Endothelial cell of umbilical vein (primary cell): ENCODE measurements at regions not wholly inside any gene's neighbourhood (a gene's known extent, or its start where the extent isn't known, plus 50 kb on each side); places are given as distances from the start of the nearest gene placed in this dataset.
"Not testable (repeated sequence)": the region's sequence is repeated elsewhere in the genome, so short reads cannot be mapped to it uniquely, and the experiment has no call there.

Experiments
- BruUV-seq: library from RNA; stranded (reverse); fragments of 400-500 nt; replicated peaks from 2 replicates; lab custom pipeline; 2021; lab: Mats Ljungman, UMichigan
- CTCF ChIA-PET: fragments of 300-600, 350-600 bp; sonication (Branson Sonifier 250); formaldehyde crosslinking; loops from one replicate; lab custom pipeline; 2021; ENCODE audit warnings: antibody characterized with exemption, inconsistent platforms; lab: Charles Lee
- POLR2A ChIA-PET: fragments of 300-600, 350-600 bp; sonication (Branson Sonifier 250); formaldehyde crosslinking; loops from one replicate; lab custom pipeline; 2021; ENCODE audit warnings: antibody characterized with exemption, inconsistent platforms; lab: Charles Lee
- DNase-seq: peaks from one replicate; pipeline ENCODE4 v3.0.0-alpha.2; 2011; ENCODE audit warnings: low read depth, low spot score
- FAIRE-seq: peaks from 2 replicates; lab custom pipeline; 2011; peaks lifted over from hg19 to GRCh38; lab: Jason Lieb, UNC
- H2AFZ ChIP-seq: 2 replicates; pipeline ENCODE4 v1.6.0; 2012; ENCODE audit warnings: low read depth, low read length, control low read depth, inconsistent platforms
- H3K27ac ChIP-seq: 2 replicates; pipeline ENCODE4 v1.5.1; 2011; ENCODE audit warnings: low read depth, mild to moderate bottlenecking, control low read depth, low read length, moderate library complexity; ENCODE audit not compliant: insufficient read depth
- H3K27me3 ChIP-seq, 2 experiments: 2 replicates each; pipeline versions ENCODE4 v1.6.0 to v1.6.1; 2011; ENCODE audit warnings: low read length in 2 of 2, mixed read lengths in 1 of 2; ENCODE audit not compliant: control insufficient read depth in 2 of 2, insufficient read depth in 2 of 2
- H3K36me3 ChIP-seq, 2 experiments: 2 replicates in 1 of 2; 3 replicates in 1 of 2; pipeline ENCODE4 v1.5.1; 2011; ENCODE audit warnings: low read length in 2 of 2, mild to moderate bottlenecking in 1 of 2, moderate library complexity in 1 of 2; ENCODE audit not compliant: control insufficient read depth in 2 of 2, insufficient read depth in 2 of 2; ENCODE audit errors: extremely low read depth in 1 of 2
- H3K4me1 ChIP-seq: 3 replicates; pipeline ENCODE4 v1.5.1; 2011; ENCODE audit warnings: mild to moderate bottlenecking, low read length; ENCODE audit not compliant: control insufficient read depth, insufficient read depth; ENCODE audit errors: extremely low read depth
- H3K4me2 ChIP-seq: 2 replicates; pipeline ENCODE4 v1.6.1; 2011; ENCODE audit warnings: low read length, control low read depth, mixed read lengths; ENCODE audit not compliant: insufficient read depth
- H3K4me3 ChIP-seq, 3 experiments: fragments of 200-600 bp in 1 of 3; sonication (generic), shearing (Covaris generic) in 1 of 3; replicated peaks in 1 of 3; 2 replicates each; pipeline ENCODE4 v1.5.1; 2011 to 2016; ENCODE audit warnings: control low read depth in 3 of 3, low read length in 3 of 3, mild to moderate bottlenecking in 2 of 3, inconsistent platforms in 1 of 3, low read depth in 1 of 3, moderate library complexity in 1 of 3; ENCODE audit not compliant: insufficient read depth in 1 of 3
- H3K79me2 ChIP-seq: 2 replicates; pipeline ENCODE4 v1.6.0; 2012; ENCODE audit warnings: low read length, inconsistent platforms; ENCODE audit not compliant: control insufficient read depth, insufficient read depth
- H3K9ac ChIP-seq: replicated peaks from 2 replicates; pipeline ENCODE3; 2011; ENCODE audit warnings: low read length, control low read depth; ENCODE audit not compliant: insufficient read depth; ENCODE audit errors: extremely low read depth
- H3K9me1 ChIP-seq: replicated peaks from 3 replicates; pipeline ENCODE4 v1.6.0; 2011; ENCODE audit warnings: mild to moderate bottlenecking, low read length; ENCODE audit not compliant: control insufficient read depth, insufficient read depth; ENCODE audit errors: extremely low read depth
- H3K9me3 ChIP-seq: replicated peaks from 2 replicates; pipeline ENCODE4 v1.5.1; 2012; ENCODE audit warnings: low read length, inconsistent platforms; ENCODE audit not compliant: control insufficient read depth, insufficient read depth
- H4K20me1 ChIP-seq: replicated peaks from 2 replicates; pipeline ENCODE3; 2011; ENCODE audit warnings: mild to moderate bottlenecking, low read length; ENCODE audit not compliant: control insufficient read depth, insufficient read depth; ENCODE audit errors: extremely low read depth
- EZH2 ChIP-seq: IDR thresholded peaks from 2 replicates; pipeline ENCODE4 v1.6.1; 2012; ENCODE audit warnings: borderline replicate concordance, low read depth, mild to moderate bottlenecking, moderate library complexity, low read length, inconsistent platforms; ENCODE audit not compliant: severe bottlenecking
- FOS ChIP-seq: IDR thresholded peaks from 2 replicates; pipeline ENCODE4 v1.6.1; 2011; ENCODE audit warnings: mild to moderate bottlenecking, low read length, moderate library complexity, borderline replicate concordance; ENCODE audit not compliant: insufficient read depth
- GATA2 ChIP-seq: IDR thresholded peaks from 2 replicates; pipeline ENCODE4 v1.7.0; 2011; ENCODE audit warnings: low read depth, mild to moderate bottlenecking, moderate library complexity, mixed read lengths, low read length; ENCODE audit not compliant: insufficient read length, insufficient read depth
- JUN ChIP-seq: IDR thresholded peaks from 2 replicates; pipeline ENCODE4 v1.6.1; 2011; ENCODE audit warnings: borderline replicate concordance, low read depth; ENCODE audit not compliant: insufficient read length, insufficient read depth
- MYC ChIP-seq: IDR thresholded peaks from one replicate; pipeline ENCODE4 v1.6.1; 2011; ENCODE audit warnings: mild to moderate bottlenecking, low read depth, low read length
- POLR2A ChIP-seq: IDR thresholded peaks from 2 replicates; pipeline ENCODE4 v1.6.1; 2012; ENCODE audit warnings: low read depth, mild to moderate bottlenecking, control low read depth, low read length
- POLR2AphosphoS5 ChIP-seq: IDR thresholded peaks from 2 replicates; pipeline ENCODE4 v1.6.1; 2012; ENCODE audit warnings: low read depth, mild to moderate bottlenecking, control low read depth, low read length, moderate library complexity; ENCODE audit not compliant: insufficient read depth
- dilution Hi-C: fragments of 300-500 bp; cut with MboI; formaldehyde crosslinking; loops from one replicate; pipeline ENCODE4 v1.15.0; 2019; ENCODE audit warnings: low sequenced_read_pairs; ENCODE audit not compliant: extremely low pct_ligation_motif_present
- intact Hi-C: fragments of 100-400 bp; cut with micrococcal nuclease; formaldehyde crosslinking; loops from one replicate; pipeline ENCODE4 v1.10.0; 2022
- TF ChIP-seq, protein P1 (sequence below): IDR thresholded peaks from 2 replicates; pipeline ENCODE4 v1.6.1; 2011; ENCODE audit not compliant: insufficient read depth, insufficient read length
- TF ChIP-seq, protein P2 (sequence below), 2 donors: IDR thresholded peaks; 1 replicate in 1 of 2; 2 replicates in 1 of 2; pipeline ENCODE4 v1.5.1; 2011; ENCODE audit warnings: low read length in 2 of 2, mild to moderate bottlenecking in 2 of 2, moderate library complexity in 2 of 2, control low read depth in 1 of 2, inconsistent platforms in 1 of 2, low read depth in 1 of 2; ENCODE audit not compliant: insufficient read depth in 1 of 2; ENCODE audit errors: extremely low read depth in 1 of 2

DNA sequence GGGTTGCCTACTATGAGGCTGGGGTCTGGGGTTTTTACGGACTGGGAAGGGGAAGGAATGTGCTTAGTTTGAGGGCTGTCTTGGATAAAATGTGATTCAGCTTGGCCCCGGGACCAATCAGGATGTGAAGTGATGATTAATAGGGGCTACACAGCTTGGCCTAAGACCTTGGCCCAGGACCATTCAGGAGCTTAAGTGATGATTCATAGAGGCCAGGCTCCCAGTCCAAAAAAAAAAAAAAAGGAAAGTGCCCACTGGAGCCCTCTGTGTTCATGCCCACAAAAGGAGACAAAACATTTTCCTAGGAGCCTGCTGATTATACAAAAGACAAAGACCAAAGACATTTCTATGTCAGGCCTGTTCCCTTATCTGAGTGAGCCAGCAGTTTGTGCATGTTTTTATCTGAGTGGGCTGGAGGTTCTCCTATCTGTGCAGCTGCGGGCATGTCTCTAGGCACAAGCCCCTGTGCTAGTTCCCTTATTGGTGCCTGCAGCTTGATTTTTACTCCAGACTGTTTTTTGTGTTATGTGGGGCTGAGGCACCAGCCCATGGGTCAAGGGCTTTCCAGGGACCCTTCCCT is 898.2 kb upstream of the GOT2 start:
- Histone ChIP-seq H3K9me1 (no peaks in the 10 kb centered on the region), H3K9me3 (no peaks in the 10 kb centered on the region), H3K4me3 (no peak overlapping the region), H3K4me1 (peaks cover 50% of the 10 kb centered on the region), H3K36me3 (no peaks in the 10 kb centered on the region), H3K79me2 (no peaks in the 10 kb centered on the region), H3K27ac (peak overlapping the region; percentile 38), H2AFZ (no peak overlapping the region), H3K9ac (no peak overlapping the region), H4K20me1 (no peaks in the 10 kb centered on the region), H3K4me2 (peak overlapping the region; percentile 22), H3K27me3 (no peaks in the 10 kb centered on the region)
- dilution Hi-C loops (no loop called here), intact Hi-C loops (loop anchor here (10.0 kb wide), 1 partner anchor 568 kb away; no protein-coding TSS in a partner anchor)
- FAIRE-seq (peak; percentile 76), DNase-seq (peak; percentile 81)
- no TSS peak for BruUV-seq
- POLR2A ChIA-PET = no interaction called here
- CTCF ChIA-PET = interaction anchor here (0.9 to 1.0 kb wide), 2 partner anchors 9 to 154 kb away, joined by 3 read pairs; no protein-coding TSS in a partner anchor
- TF ChIP-seq POLR2AphosphoS5 = peak; percentile 89
- TF ChIP-seq GATA2 = peak; percentile 73
- TF ChIP-seq, protein P1, sequence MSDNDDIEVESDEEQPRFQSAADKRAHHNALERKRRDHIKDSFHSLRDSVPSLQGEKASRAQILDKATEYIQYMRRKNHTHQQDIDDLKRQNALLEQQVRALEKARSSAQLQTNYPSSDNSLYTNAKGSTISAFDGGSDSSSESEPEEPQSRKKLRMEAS = no peak
- TF ChIP-seq POLR2A = peak; percentile 40
- peak; percentile 38 for TF ChIP-seq JUN
- no peak for TF ChIP-seq MYC
- TF ChIP-seq EZH2 = no peak
- TF ChIP-seq, protein P2, sequence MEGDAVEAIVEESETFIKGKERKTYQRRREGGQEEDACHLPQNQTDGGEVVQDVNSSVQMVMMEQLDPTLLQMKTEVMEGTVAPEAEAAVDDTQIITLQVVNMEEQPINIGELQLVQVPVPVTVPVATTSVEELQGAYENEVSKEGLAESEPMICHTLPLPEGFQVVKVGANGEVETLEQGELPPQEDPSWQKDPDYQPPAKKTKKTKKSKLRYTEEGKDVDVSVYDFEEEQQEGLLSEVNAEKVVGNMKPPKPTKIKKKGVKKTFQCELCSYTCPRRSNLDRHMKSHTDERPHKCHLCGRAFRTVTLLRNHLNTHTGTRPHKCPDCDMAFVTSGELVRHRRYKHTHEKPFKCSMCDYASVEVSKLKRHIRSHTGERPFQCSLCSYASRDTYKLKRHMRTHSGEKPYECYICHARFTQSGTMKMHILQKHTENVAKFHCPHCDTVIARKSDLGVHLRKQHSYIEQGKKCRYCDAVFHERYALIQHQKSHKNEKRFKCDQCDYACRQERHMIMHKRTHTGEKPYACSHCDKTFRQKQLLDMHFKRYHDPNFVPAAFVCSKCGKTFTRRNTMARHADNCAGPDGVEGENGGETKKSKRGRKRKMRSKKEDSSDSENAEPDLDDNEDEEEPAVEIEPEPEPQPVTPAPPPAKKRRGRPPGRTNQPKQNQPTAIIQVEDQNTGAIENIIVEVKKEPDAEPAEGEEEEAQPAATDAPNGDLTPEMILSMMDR (IDR thresholded peaks at IDR 0.05; ENCODE audit: extremely low read depth in 1 of 2, insufficient read depth in 1 of 2, low read depth in 1 of 2, low read length in 2 of 2) = no peak
- peak; percentile 97 for TF ChIP-seq FOS

DNA sequence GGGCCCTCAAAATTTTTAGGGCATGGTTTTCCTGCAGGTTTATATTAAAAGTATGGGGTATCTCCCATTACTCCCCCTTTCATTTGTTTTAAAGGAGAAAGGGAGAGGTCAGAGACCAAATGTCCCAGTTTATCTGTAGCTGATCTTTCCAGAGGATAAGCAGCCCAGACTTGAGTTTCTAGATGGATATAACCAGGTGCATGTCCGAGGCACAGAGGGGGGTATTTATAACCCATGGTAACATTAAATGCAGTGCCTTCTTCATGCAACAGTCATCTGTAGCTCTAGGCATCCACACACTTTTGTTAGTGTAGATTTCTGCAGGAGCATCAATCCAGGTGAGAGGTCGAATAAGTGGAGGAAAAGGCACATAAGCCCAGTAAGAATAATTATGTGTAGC is 890.3 kb upstream of the GOT2 start:
- BruUV-seq, DNase-seq, H4K20me1 ChIP-seq, H3K27ac ChIP-seq, H3K79me2 ChIP-seq, H3K9ac ChIP-seq, H3K9me1 ChIP-seq, H3K27me3 ChIP-seq, dilution Hi-C loops, H3K4me1 ChIP-seq, H3K4me2 ChIP-seq, H3K9me3 ChIP-seq, H2AFZ ChIP-seq, POLR2A ChIA-PET, H3K36me3 ChIP-seq, H3K4me3 ChIP-seq, FAIRE-seq, intact Hi-C loops: not testable (repeated sequence)
- CTCF ChIA-PET = interaction anchor here (0.9 kb wide), 1 partner anchor 10 kb away, joined by 3 read pairs; no protein-coding TSS in a partner anchor
